HG02588 (cell line): ENCODE measurements at regions not wholly inside any gene's neighbourhood (a gene's known extent, or its start where the extent isn't known, plus 50 kb on each side); places are given as distances from the start of the nearest gene placed in this dataset.
A peak's percentile ranks its signal among the peaks of the same experiment; 100 is the strongest.

ENCODE experiments used
- ATAC-seq: cut with Tn5 transposase; IDR thresholded peaks from one replicate; pipeline ENCODE4 v1.9.1; 2021; ENCODE audit warnings: mild to moderate bottlenecking, moderate library complexity; ENCODE audit not compliant: unreplicated experiment

DNA sequence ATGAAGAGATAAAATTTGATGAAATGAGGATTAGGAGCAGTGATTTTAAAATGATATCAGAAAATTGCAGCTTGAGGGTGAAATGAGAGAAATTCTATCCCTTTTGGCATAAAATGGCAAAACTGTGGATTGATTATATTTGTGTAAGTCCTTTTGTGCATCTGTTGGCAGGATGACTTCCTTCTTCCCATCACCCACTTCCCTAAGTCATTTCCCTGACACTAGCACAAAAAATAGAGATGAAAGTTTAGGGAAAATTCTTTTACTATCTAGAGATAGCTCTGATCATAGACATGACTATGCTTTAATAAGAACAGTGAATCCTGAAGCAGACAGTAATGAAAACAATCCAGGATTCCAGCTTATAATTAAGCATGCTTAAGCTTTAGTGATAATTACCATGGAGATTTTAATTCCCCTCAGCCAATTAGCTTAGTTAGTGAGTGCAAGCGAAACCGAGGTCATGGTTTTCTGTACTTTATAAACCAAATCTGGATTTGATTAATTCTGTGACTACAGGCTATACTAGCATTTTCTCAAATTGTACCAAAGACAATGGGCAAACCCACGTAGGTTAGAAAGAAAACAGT is 163.6 kb upstream of the TARS1 start:
- no peak for ATAC-seq

DNA sequence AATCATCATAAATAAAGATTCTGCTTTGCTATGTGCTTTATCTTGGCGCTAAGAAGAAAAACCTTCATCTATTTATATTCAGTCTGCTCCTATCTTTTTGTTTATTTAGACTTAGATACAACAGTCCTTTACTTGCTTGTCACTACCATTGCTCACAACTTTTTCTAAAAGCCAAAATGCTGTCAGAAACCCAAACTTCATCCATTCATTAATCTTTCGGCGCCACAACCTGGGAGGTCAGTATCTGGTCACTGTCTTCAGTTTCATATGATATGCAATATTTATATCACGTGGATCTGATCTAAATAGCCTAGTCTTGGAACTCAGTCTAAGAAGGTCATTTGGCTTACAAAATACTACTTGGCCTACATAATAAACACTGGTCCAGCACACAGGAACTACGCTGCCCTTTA is 159.3 kb upstream of the TARS1 start:
- no peak for ATAC-seq

DNA sequence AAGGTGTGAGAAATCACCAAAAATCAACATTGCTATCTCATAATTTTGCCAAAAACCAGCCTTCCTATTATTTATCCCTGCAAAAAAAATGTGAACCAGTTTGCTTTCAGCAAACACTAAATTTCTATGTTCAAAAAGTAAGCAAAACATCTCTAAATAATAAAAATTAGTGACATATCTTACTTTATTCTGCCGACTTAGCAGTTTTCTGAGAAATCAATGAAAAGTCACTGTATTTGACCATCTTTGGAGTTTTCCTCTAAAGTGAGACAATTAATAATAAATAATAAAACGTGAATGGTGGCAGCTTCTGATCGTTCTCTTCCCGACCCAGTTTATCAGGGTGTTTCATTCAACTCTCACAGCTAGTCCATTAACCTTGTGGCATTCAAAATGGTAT is 158.6 kb upstream of the TARS1 start:
- ATAC-seq: no peak

DNA sequence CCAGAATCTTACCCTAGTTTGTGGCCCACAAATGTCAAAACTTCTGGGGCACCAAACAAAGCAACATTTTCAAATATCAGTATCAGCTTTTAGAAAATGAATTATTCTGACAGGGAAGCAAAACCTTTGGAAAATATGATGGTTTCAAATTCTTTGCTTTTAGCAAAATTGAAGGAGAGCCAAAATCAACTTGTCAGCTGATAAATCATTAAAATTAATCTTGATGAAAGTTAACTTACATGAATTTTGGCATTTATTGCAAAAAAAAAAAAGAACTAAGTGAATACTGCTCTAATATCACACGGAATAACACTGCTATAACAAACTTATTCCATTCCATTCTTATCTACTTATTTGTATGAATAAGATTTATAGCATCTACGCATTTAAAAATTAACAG is 158.1 kb upstream of the TARS1 start:
- no peak for ATAC-seq

DNA sequence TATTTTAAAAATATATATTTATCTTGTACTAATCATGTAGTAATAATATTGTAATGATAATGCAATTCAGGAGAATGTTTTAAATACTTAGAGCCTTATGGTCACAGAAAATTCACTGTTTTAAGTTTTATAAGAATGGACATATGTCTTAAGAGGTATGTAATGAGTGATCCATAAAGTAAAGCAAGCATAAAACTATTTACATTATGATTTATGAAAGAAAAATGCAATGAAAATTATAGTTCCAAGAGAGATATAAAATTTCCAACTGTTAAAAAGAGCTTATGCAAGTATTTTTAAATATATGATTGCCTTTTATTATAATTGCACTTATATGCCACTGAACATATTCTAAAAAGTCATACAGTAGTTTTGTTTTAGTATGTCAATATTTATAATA is 157.5 kb upstream of the TARS1 start:
- ATAC-seq: no peak

DNA sequence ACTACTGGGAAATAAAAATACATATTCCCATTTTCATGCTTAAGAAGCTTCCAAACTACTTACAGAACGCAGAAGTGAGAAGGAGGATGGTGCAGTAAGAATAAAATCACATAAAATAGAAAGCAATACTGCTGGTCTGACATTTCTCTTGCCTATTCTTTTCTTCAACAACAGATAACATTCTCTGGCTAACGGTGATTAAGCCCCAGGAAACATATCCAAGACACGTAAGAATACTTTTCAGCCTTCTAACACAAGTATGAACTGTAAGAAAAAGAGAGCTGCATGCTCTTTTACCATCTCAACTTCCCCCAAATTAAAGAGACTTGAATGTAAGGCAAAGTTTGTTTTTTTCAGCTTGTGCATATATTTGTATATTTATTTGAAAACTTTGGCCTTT is 156.1 kb upstream of the TARS1 start:
- ATAC-seq: no peak

DNA sequence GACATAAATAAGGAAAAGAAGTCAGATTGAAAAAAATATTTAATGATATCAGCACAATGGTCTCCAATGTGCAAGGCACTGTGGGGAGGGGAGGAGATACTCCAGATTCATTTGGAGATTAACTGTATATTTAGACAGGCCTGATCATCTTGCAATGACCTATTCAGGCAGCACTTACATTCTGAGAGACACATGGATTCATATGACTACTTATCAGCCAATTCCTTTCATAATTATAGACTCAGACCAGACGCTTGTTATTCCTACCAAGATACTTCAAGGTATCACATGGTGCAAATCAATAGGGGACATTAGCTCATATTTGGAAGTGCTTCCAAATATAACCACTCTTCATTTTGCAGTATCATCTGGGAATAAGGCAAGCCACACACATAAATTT is 153.5 kb upstream of the TARS1 start:
- ATAC-seq: no peak

DNA sequence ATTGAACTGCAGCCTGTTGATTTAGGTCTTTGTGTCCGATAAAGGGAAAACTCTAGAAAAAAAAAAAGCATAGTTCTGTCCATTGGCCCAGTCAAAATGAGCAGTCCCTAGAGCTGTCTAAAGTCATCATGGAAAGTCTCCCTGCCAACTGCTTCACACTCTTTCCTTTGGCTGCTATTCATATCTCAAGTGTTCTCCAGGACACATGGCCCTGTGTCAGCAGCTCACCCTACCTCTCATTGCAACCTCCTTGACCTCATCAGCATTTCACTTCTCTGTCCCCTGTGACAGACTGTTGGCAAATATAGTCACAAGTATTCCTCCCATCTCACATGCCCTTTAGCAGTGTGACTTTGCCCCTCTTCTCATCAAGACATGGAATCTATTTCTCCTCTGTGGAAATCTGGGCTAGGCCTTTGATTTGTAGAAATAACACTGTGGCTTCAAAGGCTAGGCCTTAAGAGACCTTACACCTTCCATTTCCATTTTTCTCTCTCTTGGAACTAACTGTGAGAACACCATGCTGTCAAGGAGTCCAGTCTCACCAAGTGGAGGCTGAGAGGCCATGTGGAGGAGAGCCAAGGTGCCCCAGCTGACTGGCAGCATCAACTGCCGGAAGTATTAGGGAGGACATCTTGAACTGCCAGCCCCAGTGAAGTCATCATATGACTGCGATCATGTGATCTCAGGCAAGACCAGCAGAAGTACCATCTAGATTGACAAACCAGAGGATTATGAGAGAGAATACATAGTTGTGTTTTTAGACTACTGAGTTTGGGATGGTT is 149.4 kb upstream of the TARS1 start:
- no peak for ATAC-seq

DNA sequence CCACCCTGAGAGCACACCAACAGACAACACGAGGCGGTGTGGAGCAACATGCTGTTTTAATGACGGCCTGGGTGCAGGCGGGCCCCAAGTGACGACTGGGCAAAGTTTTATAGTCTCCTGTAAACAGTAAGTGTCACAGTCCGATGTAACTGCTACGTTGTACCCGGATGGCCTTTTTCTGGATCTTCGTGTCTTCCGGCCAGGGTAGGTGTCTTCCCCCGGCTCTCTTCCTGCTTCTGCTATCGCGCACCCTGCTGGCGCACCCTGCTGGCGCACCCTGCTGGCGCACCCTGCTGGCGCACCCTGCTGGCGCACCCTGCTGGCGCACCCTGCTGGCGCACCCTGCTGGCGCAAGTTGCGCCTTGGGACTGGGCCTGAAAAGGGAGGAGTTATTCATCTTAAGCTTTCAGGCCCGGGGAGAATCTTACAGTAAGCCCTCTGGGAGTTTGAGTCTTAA is 143.0 kb upstream of the TARS1 start:
- no peak for ATAC-seq

DNA sequence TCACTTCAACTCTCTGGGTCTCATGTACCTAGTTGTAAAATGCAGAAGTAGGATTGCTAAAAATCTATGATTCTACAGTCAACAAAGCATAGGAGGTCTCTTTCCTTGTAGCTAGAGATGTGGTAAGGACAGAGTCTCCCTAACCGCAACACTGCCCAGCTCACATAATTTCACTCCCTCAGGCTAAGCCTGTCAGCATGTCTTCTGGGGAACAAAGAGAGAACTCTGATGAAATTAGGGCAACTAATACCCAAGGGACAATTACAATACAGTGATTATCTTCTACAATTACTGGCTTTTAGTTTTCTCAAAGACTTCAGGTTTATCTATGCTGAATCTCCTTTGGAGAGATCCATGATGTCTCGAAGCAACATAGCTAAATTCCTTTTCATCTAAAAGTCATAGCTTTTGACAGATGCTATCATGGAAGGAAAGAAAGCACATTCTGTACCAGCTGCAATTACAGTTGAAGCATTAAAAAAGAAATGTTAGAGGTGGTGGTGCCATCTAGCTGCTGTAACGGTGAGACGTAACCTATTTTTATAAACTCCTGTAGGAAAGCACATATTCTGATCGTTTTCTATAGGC is 141.1 kb upstream of the TARS1 start:
- ATAC-seq: peak; percentile 33

DNA sequence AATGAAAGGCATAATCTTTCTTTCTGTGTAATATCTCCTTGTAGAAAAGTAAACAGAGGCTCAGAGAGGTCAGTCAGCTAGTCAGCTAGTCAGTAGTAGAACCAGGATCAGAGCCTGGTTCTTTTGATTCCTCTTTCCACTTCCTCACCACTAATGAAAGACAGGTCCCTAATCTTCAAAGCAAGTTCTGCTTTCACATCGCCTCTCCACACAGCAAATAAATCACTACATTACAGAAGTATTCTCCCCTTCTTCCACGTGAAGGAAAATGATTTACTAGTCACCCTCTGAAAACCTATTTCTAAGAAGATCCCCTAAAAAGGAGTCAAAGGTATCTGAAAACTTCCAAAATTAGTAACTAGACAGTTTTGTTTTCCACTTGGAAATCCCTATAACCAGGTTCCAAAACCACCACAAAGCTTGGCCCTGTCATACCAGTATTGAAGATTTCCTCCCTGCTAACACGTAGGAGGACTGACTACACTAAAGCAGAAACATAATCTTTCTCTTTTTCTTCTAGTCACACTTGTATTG is 140.5 kb upstream of the TARS1 start:
- ATAC-seq: peak; percentile 85

DNA sequence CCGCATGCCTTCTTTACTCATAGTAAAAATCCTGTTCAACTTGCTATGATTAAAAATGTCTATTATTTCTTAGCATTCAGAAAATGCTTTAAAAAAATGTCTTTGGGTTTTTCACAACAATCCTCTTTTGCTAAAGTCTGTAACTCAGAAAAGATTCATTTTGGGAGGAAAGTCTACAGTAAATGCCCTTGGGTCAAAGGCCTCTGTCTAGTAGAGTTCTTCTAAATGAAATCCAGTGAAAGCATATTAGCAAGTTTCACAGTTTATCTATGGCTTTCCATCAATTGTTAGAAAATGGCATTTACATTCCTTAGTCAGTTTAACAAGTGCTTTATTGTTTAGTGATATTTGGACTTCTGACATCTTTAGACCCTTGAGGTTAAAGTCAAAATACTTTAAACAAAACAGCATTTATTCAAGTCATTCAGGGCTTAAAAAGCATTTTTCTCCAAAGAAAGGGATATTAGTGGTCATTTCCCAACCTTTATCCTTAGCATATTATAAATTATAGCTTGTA is 137.1 kb upstream of the TARS1 start:
- no peak for ATAC-seq

DNA sequence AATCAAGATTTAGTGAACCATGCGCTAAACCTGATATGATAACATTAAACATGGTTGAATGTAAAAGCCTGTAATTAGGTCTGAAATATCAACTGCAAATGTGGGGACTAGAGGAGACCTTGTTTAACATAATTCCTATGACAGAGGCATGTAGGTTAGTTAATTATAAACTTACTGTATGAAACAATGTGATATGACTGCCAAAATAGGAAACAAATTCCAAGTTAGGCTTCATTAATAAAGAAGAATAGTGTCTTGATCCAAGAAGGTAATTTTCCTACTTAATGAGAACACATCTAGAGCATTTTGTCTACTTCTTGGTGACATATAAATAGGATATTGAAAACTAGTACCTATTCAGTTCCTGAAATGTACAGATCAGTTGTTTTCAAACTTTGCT is 136.2 kb upstream of the TARS1 start:
- no peak for ATAC-seq

DNA sequence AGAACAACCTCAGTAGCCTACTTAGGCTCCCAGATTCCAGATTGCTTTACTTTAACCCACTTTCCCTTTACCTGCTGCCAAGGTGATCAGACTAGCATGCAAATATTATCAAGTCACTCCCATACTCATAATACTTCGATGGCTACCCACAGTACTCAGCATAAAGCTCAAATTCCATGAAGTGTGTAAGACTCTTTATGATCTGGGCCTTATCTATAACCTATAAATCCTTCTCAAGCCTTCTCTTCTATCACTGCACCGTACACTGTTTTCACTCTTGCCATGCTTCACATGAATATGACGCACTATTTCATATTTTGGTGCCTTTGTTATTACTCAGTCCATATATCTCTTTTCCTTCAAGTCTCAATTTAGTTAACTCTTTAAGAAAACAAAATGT is 135.2 kb upstream of the TARS1 start:
- no peak for ATAC-seq

DNA sequence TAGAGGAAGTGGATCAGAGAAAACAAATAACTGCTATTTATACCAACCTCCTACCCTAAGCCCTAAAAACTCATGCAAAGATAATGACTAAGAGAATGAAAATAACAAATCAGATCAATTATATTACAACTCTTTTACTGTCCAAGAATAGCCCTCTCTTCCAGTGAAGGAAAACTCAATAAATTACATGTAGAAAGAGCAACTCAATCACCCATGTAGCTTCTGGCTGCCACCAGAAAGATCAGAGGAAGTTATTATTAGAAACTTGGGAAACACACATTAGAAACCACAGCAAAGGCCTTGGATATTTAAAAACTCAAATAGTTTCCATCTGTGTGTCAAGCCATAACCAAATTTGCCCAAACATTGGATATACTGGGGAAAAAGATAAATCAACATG is 134.0 kb upstream of the TARS1 start:
- ATAC-seq: no peak

DNA sequence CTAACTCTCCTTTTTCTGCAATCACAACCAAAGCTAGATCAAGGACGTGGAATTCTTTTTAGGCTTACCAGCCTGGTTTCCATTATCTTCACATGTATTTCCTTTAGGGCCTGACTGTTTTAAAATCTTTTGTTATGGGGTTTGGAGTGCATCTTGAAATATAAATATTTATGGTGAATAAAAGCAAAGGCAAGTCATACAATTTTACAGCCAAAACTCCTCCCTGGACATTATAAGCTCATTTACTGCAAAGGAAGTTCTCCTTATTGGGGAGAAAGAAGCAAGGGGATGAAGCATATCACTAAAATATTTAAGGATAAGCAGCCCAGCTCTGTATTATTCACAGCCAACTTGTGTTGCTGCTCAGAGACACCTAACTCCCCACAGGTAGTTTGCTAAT is 132.2 kb upstream of the TARS1 start:
- ATAC-seq: no peak

DNA sequence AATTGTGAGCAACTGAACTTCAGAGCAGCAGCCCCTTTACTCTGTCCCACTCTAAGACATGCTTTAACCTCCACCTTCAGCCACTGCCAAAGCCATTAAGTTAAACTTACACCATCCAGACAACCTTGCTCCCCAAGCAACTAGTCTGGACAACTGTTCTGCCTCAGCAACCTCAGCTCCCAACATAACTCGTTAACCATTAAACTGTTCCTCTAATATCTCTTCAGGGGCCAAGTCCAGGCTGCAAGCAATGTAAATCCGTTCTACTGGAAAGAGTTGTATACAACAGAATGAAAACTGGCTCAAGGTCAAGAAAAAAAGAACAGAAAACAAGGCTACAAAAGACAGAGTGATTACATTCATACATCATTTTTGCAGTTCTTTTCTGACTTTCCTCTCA is 131.7 kb upstream of the TARS1 start:
- ATAC-seq: no peak

DNA sequence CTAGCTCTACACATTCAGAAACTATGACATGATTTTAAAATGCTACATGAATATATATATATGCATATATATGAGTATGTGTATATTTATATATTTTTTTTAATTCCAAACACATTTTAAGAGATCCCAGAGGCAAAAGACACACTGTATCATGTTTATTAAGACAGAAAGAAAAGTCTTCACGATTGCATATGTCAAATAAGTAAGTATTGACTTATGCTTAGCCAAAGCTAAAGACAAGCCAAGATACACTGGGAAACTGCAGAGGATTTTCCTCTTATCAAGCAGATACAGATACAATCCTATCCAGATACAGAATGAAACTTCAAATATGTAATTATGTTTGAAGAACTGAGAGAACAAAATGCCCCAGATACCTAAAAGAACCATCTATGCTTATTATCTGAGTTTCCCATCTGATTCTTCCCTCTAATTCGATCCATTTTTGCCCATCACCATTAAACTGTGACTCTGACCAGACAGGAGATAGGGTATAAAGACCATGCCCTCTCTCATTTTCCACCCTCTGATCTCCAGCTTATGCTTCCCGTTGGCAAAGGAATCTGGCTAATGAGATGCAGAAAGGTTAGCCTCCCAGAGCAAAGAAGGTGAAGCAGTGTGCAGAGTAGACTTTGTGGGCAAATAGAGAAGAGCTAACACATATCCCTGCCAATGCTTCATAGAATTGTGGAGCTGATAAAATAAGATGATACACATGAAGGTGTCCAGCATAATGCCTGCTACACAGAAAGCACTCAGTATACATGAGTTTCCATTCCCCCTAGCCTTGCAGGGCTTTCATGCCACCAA is 131.0 kb upstream of the TARS1 start:
- ATAC-seq: no peak

DNA sequence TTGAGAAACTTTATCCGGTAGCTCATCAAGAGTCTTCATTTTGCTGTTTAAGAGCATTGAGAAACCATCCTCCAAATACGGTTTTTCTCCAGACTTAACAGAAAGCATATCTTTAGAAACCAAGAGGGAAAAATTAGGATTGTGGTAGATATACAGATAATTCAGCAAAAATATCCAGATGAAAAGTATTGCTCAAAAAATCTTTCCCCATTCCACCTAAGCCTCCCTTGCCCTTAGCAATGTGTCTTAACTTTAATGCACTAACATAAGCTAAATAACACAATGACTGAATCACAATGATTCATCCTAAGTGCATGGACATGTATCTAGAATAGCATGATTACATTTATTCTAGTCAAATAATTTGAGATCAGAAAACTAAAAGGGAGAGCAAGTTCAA is 130.3 kb upstream of the TARS1 start:
- ATAC-seq: no peak

DNA sequence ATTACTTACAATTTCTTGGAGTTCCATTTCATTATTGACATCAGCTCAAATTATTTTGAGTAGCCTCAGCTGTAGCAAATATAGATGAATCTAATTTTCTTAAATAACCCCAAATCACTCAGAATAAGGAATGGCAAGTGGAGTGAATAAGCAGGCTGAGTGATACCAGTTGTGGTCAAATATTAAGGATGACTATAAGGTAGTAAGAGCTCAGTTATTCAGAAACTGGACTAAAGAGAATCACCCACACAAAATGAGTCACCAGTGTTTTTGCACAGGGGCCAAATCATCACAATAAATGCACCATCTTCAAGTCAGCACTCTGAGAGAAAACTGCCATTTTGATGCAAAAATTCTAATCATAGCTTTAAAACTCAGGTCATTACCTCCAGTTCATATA is 128.9 kb upstream of the TARS1 start:
- no peak for ATAC-seq
